DMS79 (cell line): ENCODE measurements at regions not wholly inside any gene's neighbourhood (a gene's known extent, or its start where the extent isn't known, plus 50 kb on each side); places are given as distances from the start of the nearest gene placed in this dataset.

Source experiments
- DNase-seq: peaks from one replicate; lab custom pipeline; 2025; lab: John Stamatoyannopoulos, UW

GRCh38 chr1:181858135-181858534 is 203.4 kb downstream of the ZNF648 start:
- no peak for DNase-seq
